Karpas-422 (cell line): ENCODE measurements at regions not wholly inside any gene's neighbourhood (a gene's known extent, or its start where the extent isn't known, plus 50 kb on each side); places are given as distances from the start of the nearest gene placed in this dataset.
A peak's percentile ranks its signal among the peaks of the same experiment; 100 is the strongest.

ENCODE experiments used
- DNase-seq: peaks from one replicate; pipeline ENCODE4 v3.0.0-alpha.2; 2015
- H2AFZ ChIP-seq: fragments of 200-600 bp; sonication (generic); 2 replicates; pipeline ENCODE4 v1.6.1; 2014; ENCODE audit warnings: antibody characterized with exemption, low read length, mixed read lengths
- H3K27ac ChIP-seq: fragments of 200-600 bp; sonication (generic); 2 replicates; pipeline ENCODE4 v1.5.1; 2014; ENCODE audit warnings: mild to moderate bottlenecking, low read length, moderate library complexity
- H3K27me3 ChIP-seq: fragments of 200-600 bp; sonication (generic); 2 replicates; pipeline ENCODE4 v1.6.1; 2014; ENCODE audit warnings: low read length, mixed read lengths
- H3K36me3 ChIP-seq: fragments of 200-600 bp; sonication (generic); 2 replicates; pipeline ENCODE4 v1.6.1; 2014; ENCODE audit warnings: low read length, mixed read lengths; ENCODE audit not compliant: insufficient read depth
- H3K4me1 ChIP-seq: fragments of 200-600 bp; sonication (generic); 2 replicates; pipeline ENCODE4 v1.6.1; 2014; ENCODE audit warnings: mild to moderate bottlenecking, low read length, mixed read lengths
- H3K4me2 ChIP-seq: fragments of 200-600 bp; sonication (generic); 2 replicates; pipeline ENCODE4 v1.6.1; 2014; ENCODE audit warnings: low read length, low read depth, mild to moderate bottlenecking; ENCODE audit not compliant: poor library complexity, severe bottlenecking
- H3K4me3 ChIP-seq: fragments of 200-600 bp; sonication (generic); 2 replicates; pipeline ENCODE4 v1.5.1; 2014; ENCODE audit warnings: mild to moderate bottlenecking, antibody characterized with exemption, low read length, mixed read lengths
- H3K79me2 ChIP-seq: fragments of 200-600 bp; sonication (generic); 2 replicates; pipeline ENCODE4 v1.6.1; 2014; ENCODE audit warnings: mild to moderate bottlenecking, low read length, mixed read lengths
- H3K9ac ChIP-seq: fragments of 200-600 bp; sonication (generic); 2 replicates; pipeline ENCODE4 v1.6.0; 2014; ENCODE audit warnings: low read length
- H3K9me2 ChIP-seq: fragments of 200-600 bp; sonication (generic), shearing (Covaris generic); replicated peaks from 2 replicates; pipeline ENCODE4 v1.6.0; 2014; ENCODE audit warnings: mild to moderate bottlenecking, low read length, moderate library complexity; ENCODE audit not compliant: insufficient read depth
- H3K9me3 ChIP-seq: fragments of 300-700, 200-600 bp; sonication (generic); 2 replicates; pipeline ENCODE4 v1.6.1; 2014; ENCODE audit warnings: low read length, mixed read lengths
- H4K20me1 ChIP-seq: fragments of 200-600 bp; sonication (generic); 2 replicates; pipeline ENCODE4 v1.6.1; 2014; ENCODE audit warnings: mild to moderate bottlenecking, antibody characterized with exemption, low read length, low read depth; ENCODE audit not compliant: insufficient read depth

- H4K20me1 ChIP-seq: no peaks in the 10 kb centered on the region
- H3K4me3 ChIP-seq: no peak overlapping the region
- no peak overlapping the region for H3K27ac ChIP-seq
- H3K27me3 ChIP-seq: no peaks in the 10 kb centered on the region
- H3K4me1 ChIP-seq: no peaks in the 10 kb centered on the region
- DNase-seq: no peak
- H3K9ac ChIP-seq: no peak overlapping the region
- H3K79me2 ChIP-seq: no peaks in the 10 kb centered on the region
- H3K4me2 ChIP-seq: no peak overlapping the region
- no peaks in the 10 kb centered on the region for H3K9me3 ChIP-seq
- H2AFZ ChIP-seq: no peak overlapping the region
- H3K36me3 ChIP-seq: no peaks in the 10 kb centered on the region
- H3K9me2 ChIP-seq: no peaks in the 10 kb centered on the region
Measured at GRCh38 chr10:131444862-131445461, 133.4 kb upstream of the TCERG1L start.

- DNase-seq: no peak
- Histone ChIP-seq H3K27ac (no peak overlapping the region), H3K9ac (no peak overlapping the region), H3K4me1 (no peaks in the 10 kb centered on the region), H3K4me3 (no peak overlapping the region), H3K36me3 (no peaks in the 10 kb centered on the region), H3K79me2 (no peaks in the 10 kb centered on the region), H3K9me3 (no peaks in the 10 kb centered on the region), H2AFZ (no peak overlapping the region), H3K9me2 (no peaks in the 10 kb centered on the region), H3K27me3 (no peaks in the 10 kb centered on the region), H3K4me2 (no peak overlapping the region), H4K20me1 (no peaks in the 10 kb centered on the region)
Measured at GRCh38 chr10:131445623-131446022, 134.1 kb upstream of the TCERG1L start.

GRCh38 chr10:131446171-131446570 lies 134.7 kb upstream of the TCERG1L start:
- Histone ChIP-seq H2AFZ (no peak overlapping the region), H3K4me1 (no peaks in the 10 kb centered on the region), H4K20me1 (no peaks in the 10 kb centered on the region), H3K27ac (no peak overlapping the region), H3K9me3 (no peaks in the 10 kb centered on the region), H3K9me2 (no peaks in the 10 kb centered on the region), H3K79me2 (no peaks in the 10 kb centered on the region), H3K9ac (no peak overlapping the region), H3K4me3 (no peak overlapping the region), H3K4me2 (no peak overlapping the region), H3K36me3 (no peaks in the 10 kb centered on the region), H3K27me3 (no peaks in the 10 kb centered on the region)
- DNase-seq: no peak

GRCh38 chr10:131448171-131448570 lies 136.7 kb upstream of the TCERG1L start:
- no peak overlapping the region for H2AFZ ChIP-seq
- H3K4me2 ChIP-seq: no peak overlapping the region
- H3K9me2 ChIP-seq: no peaks in the 10 kb centered on the region
- no peak for DNase-seq
- H3K9ac ChIP-seq: no peak overlapping the region
- no peaks in the 10 kb centered on the region for H3K9me3 ChIP-seq
- no peaks in the 10 kb centered on the region for H3K4me1 ChIP-seq
- H3K27me3 ChIP-seq: no peaks in the 10 kb centered on the region
- H3K36me3 ChIP-seq: no peaks in the 10 kb centered on the region
- no peak overlapping the region for H3K4me3 ChIP-seq
- no peaks in the 10 kb centered on the region for H4K20me1 ChIP-seq
- no peaks in the 10 kb centered on the region for H3K79me2 ChIP-seq
- H3K27ac ChIP-seq: no peak overlapping the region

GRCh38 chr10:131448883-131449282 lies 137.4 kb upstream of the TCERG1L start:
- no peak for DNase-seq
- no peak overlapping the region for H2AFZ ChIP-seq
- no peaks in the 10 kb centered on the region for H3K36me3 ChIP-seq
- H3K9ac ChIP-seq: no peak overlapping the region
- no peaks in the 10 kb centered on the region for H3K4me1 ChIP-seq
- H3K27ac ChIP-seq: no peak overlapping the region
- no peaks in the 10 kb centered on the region for H3K9me3 ChIP-seq
- no peak overlapping the region for H3K4me2 ChIP-seq
- H3K4me3 ChIP-seq: no peak overlapping the region
- H4K20me1 ChIP-seq: no peaks in the 10 kb centered on the region; the same call in 1 of the 2 replicates
- H3K27me3 ChIP-seq: no peaks in the 10 kb centered on the region
- no peaks in the 10 kb centered on the region for H3K9me2 ChIP-seq
- no peaks in the 10 kb centered on the region for H3K79me2 ChIP-seq

- no peak overlapping the region for H2AFZ ChIP-seq
- peak; percentile 25 for DNase-seq
- no peaks in the 10 kb centered on the region; the same call in 1 of the 2 replicates for H4K20me1 ChIP-seq
- no peak overlapping the region for H3K9ac ChIP-seq
- H3K27me3 ChIP-seq: no peaks in the 10 kb centered on the region
- H3K9me2 ChIP-seq: no peaks in the 10 kb centered on the region
- H3K36me3 ChIP-seq: no peaks in the 10 kb centered on the region
- no peak overlapping the region for H3K4me2 ChIP-seq
- no peaks in the 10 kb centered on the region for H3K79me2 ChIP-seq
- no peaks in the 10 kb centered on the region for H3K4me1 ChIP-seq
- H3K27ac ChIP-seq: no peak overlapping the region
- H3K4me3 ChIP-seq: no peak overlapping the region
- H3K9me3 ChIP-seq: no peaks in the 10 kb centered on the region
Measured at GRCh38 chr10:131450216-131450765, 138.8 kb upstream of the TCERG1L start.

GRCh38 chr10:131451407-131452015 lies 140.0 kb upstream of the TCERG1L start:
- Histone ChIP-seq H3K79me2 (no peaks in the 10 kb centered on the region), H3K4me2 (no peak overlapping the region), H2AFZ (no peak overlapping the region), H3K9me2 (no peaks in the 10 kb centered on the region), H3K36me3 (no peaks in the 10 kb centered on the region), H3K9ac (no peak overlapping the region), H3K4me1 (0 out of 2 replicates have a peak, but pooled peaks cover 2% of the 10 kb centered on the region), H4K20me1 (no peaks in the 10 kb centered on the region; the same call in 1 of the 2 replicates), H3K4me3 (no peak overlapping the region), H3K27me3 (no peaks in the 10 kb centered on the region), H3K9me3 (no peaks in the 10 kb centered on the region), H3K27ac (no peak overlapping the region)
- no peak for DNase-seq

GRCh38 chr10:131452926-131453720 lies 141.6 kb upstream of the TCERG1L start:
- Histone ChIP-seq H3K9me3 (no peaks in the 10 kb centered on the region), H3K4me3 (no peak overlapping the region), H3K4me2 (no peak overlapping the region), H3K9me2 (no peaks in the 10 kb centered on the region), H3K27ac (no peak overlapping the region), H3K79me2 (no peaks in the 10 kb centered on the region), H3K9ac (no peak overlapping the region), H3K27me3 (no peaks in the 10 kb centered on the region), H2AFZ (no peak overlapping the region), H3K36me3 (no peaks in the 10 kb centered on the region), H3K4me1 (0 out of 2 replicates have a peak, but pooled peaks cover 2% of the 10 kb centered on the region), H4K20me1 (peaks cover 4% of the 10 kb centered on the region; the same call in 1 of the 2 replicates)
- DNase-seq: no peak
